K562 (cell line): ENCODE measurements at regions not wholly inside any gene's neighbourhood (a gene's known extent, or its start where the extent isn't known, plus 50 kb on each side); places are given as distances from the start of the nearest gene placed in this dataset.

Experiments used
- ZNF778 ChIP-seq: fragments of 450-650 bp; formaldehyde crosslinking; IDR thresholded peaks from 2 replicates; pipeline ENCODE4 v1.4.0; 2020; ENCODE audit warnings: mild to moderate bottlenecking, moderate library complexity
- TF ChIP-seq, protein P1 (sequence below): sonication (generic); formaldehyde crosslinking; IDR thresholded peaks from 2 replicates; pipeline ENCODE4 v1.8.0; 2022; ENCODE audit warnings: mild to moderate bottlenecking, missing genetic modification reagents, borderline replicate concordance
- TF ChIP-seq, protein P2 (sequence below): fragments of 450-650 bp; IDR thresholded peaks from 2 replicates; pipeline ENCODE4 v1.6.1; 2016; ENCODE audit warnings: mild to moderate bottlenecking, moderate library complexity

DNA sequence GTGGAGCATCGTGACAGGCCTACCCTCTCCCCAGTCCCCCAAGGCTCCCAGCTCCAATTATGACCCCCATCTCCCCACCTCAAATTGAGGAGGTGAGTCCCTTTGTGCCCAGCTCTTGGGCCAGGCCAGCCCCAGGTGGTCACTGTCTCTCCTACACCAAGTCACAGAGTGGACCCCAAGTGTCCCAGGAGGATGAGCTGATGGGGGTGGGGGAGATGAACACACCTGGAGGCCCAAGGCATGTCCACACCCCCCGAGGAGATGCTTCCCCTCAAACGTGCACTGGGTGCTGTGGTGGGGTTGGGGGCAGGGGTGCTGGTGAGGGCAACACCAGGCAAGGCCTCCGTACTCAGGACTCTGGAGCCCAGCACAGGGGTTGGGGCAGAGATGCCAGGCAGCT, 73.2 kb downstream of the RBFOX3 start (continued):
- TF ChIP-seq, protein P1, sequence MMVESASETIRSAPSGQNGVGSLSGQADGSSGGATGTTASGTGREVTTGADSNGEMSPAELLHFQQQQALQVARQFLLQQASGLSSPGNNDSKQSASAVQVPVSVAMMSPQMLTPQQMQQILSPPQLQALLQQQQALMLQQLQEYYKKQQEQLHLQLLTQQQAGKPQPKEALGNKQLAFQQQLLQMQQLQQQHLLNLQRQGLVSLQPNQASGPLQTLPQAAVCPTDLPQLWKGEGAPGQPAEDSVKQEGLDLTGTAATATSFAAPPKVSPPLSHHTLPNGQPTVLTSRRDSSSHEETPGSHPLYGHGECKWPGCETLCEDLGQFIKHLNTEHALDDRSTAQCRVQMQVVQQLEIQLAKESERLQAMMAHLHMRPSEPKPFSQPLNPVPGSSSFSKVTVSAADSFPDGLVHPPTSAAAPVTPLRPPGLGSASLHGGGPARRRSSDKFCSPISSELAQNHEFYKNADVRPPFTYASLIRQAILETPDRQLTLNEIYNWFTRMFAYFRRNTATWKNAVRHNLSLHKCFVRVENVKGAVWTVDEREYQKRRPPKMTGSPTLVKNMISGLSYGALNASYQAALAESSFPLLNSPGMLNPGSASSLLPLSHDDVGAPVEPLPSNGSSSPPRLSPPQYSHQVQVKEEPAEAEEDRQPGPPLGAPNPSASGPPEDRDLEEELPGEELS (CRISPR knock-in tag) = no peak
- TF ChIP-seq, protein P2, sequence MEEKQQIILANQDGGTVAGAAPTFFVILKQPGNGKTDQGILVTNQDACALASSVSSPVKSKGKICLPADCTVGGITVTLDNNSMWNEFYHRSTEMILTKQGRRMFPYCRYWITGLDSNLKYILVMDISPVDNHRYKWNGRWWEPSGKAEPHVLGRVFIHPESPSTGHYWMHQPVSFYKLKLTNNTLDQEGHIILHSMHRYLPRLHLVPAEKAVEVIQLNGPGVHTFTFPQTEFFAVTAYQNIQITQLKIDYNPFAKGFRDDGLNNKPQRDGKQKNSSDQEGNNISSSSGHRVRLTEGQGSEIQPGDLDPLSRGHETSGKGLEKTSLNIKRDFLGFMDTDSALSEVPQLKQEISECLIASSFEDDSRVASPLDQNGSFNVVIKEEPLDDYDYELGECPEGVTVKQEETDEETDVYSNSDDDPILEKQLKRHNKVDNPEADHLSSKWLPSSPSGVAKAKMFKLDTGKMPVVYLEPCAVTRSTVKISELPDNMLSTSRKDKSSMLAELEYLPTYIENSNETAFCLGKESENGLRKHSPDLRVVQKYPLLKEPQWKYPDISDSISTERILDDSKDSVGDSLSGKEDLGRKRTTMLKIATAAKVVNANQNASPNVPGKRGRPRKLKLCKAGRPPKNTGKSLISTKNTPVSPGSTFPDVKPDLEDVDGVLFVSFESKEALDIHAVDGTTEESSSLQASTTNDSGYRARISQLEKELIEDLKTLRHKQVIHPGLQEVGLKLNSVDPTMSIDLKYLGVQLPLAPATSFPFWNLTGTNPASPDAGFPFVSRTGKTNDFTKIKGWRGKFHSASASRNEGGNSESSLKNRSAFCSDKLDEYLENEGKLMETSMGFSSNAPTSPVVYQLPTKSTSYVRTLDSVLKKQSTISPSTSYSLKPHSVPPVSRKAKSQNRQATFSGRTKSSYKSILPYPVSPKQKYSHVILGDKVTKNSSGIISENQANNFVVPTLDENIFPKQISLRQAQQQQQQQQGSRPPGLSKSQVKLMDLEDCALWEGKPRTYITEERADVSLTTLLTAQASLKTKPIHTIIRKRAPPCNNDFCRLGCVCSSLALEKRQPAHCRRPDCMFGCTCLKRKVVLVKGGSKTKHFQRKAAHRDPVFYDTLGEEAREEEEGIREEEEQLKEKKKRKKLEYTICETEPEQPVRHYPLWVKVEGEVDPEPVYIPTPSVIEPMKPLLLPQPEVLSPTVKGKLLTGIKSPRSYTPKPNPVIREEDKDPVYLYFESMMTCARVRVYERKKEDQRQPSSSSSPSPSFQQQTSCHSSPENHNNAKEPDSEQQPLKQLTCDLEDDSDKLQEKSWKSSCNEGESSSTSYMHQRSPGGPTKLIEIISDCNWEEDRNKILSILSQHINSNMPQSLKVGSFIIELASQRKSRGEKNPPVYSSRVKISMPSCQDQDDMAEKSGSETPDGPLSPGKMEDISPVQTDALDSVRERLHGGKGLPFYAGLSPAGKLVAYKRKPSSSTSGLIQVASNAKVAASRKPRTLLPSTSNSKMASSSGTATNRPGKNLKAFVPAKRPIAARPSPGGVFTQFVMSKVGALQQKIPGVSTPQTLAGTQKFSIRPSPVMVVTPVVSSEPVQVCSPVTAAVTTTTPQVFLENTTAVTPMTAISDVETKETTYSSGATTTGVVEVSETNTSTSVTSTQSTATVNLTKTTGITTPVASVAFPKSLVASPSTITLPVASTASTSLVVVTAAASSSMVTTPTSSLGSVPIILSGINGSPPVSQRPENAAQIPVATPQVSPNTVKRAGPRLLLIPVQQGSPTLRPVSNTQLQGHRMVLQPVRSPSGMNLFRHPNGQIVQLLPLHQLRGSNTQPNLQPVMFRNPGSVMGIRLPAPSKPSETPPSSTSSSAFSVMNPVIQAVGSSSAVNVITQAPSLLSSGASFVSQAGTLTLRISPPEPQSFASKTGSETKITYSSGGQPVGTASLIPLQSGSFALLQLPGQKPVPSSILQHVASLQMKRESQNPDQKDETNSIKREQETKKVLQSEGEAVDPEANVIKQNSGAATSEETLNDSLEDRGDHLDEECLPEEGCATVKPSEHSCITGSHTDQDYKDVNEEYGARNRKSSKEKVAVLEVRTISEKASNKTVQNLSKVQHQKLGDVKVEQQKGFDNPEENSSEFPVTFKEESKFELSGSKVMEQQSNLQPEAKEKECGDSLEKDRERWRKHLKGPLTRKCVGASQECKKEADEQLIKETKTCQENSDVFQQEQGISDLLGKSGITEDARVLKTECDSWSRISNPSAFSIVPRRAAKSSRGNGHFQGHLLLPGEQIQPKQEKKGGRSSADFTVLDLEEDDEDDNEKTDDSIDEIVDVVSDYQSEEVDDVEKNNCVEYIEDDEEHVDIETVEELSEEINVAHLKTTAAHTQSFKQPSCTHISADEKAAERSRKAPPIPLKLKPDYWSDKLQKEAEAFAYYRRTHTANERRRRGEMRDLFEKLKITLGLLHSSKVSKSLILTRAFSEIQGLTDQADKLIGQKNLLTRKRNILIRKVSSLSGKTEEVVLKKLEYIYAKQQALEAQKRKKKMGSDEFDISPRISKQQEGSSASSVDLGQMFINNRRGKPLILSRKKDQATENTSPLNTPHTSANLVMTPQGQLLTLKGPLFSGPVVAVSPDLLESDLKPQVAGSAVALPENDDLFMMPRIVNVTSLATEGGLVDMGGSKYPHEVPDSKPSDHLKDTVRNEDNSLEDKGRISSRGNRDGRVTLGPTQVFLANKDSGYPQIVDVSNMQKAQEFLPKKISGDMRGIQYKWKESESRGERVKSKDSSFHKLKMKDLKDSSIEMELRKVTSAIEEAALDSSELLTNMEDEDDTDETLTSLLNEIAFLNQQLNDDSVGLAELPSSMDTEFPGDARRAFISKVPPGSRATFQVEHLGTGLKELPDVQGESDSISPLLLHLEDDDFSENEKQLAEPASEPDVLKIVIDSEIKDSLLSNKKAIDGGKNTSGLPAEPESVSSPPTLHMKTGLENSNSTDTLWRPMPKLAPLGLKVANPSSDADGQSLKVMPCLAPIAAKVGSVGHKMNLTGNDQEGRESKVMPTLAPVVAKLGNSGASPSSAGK = no peak
- TF ChIP-seq ZNF778 (CRISPR knock-in tag) = no peak
- TF ChIP-seq, all 486 proteins: peak for 0
